ENCODE measurements at regions not wholly inside any gene's neighbourhood (a gene's known extent, or its start where the extent isn't known, plus 50 kb on each side); places are given as distances from the start of the nearest gene placed in this dataset.

GRCh38 chr12:41950455-41950854 is 194.2 kb downstream of the GXYLT1 start:
- TF ChIP-seq, protein P1, sequence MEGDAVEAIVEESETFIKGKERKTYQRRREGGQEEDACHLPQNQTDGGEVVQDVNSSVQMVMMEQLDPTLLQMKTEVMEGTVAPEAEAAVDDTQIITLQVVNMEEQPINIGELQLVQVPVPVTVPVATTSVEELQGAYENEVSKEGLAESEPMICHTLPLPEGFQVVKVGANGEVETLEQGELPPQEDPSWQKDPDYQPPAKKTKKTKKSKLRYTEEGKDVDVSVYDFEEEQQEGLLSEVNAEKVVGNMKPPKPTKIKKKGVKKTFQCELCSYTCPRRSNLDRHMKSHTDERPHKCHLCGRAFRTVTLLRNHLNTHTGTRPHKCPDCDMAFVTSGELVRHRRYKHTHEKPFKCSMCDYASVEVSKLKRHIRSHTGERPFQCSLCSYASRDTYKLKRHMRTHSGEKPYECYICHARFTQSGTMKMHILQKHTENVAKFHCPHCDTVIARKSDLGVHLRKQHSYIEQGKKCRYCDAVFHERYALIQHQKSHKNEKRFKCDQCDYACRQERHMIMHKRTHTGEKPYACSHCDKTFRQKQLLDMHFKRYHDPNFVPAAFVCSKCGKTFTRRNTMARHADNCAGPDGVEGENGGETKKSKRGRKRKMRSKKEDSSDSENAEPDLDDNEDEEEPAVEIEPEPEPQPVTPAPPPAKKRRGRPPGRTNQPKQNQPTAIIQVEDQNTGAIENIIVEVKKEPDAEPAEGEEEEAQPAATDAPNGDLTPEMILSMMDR (conservative IDR thresholded peaks at IDR 0.05; ENCODE audit: low read depth, low read length) = no peak
- TF ChIP-seq EZH2 (IDR thresholded peaks at IDR 0.05; ENCODE audit: low read length, unreplicated experiment) (no peak), EZH2phosphoT487 (IDR thresholded peaks at IDR 0.05; ENCODE audit: borderline replicate concordance, low read length) (no peak)

All from PC-3 (cell line).